ENCODE measurements at regions not wholly inside any gene's neighbourhood (a gene's known extent, or its start where the extent isn't known, plus 50 kb on each side); places are given as distances from the start of the nearest gene placed in this dataset.

DNA sequence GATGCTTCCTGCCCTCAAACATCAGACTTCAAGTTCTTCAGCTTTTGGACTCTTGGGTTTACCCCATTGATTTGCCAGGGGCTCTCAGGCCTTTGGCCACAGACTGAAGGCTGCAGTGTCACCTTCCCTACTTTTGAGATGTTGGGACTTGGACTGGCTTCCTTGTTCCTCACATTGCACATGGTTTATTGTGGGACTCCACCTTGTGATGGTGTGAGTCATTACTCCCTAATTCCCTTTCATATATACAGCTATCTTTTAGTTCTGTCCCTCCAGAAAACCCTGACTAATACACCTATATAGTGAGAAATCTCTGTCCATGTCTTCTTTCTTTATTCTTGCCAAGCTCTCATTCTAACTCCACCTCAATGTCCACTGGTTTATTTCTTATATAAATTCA is 736.9 kb upstream of the HS3ST1 start:
- TF ChIP-seq POLR2A (IDR thresholded peaks at IDR 0.05): no peak
- TF ChIP-seq, protein P1, sequence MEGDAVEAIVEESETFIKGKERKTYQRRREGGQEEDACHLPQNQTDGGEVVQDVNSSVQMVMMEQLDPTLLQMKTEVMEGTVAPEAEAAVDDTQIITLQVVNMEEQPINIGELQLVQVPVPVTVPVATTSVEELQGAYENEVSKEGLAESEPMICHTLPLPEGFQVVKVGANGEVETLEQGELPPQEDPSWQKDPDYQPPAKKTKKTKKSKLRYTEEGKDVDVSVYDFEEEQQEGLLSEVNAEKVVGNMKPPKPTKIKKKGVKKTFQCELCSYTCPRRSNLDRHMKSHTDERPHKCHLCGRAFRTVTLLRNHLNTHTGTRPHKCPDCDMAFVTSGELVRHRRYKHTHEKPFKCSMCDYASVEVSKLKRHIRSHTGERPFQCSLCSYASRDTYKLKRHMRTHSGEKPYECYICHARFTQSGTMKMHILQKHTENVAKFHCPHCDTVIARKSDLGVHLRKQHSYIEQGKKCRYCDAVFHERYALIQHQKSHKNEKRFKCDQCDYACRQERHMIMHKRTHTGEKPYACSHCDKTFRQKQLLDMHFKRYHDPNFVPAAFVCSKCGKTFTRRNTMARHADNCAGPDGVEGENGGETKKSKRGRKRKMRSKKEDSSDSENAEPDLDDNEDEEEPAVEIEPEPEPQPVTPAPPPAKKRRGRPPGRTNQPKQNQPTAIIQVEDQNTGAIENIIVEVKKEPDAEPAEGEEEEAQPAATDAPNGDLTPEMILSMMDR (IDR thresholded peaks at IDR 0.05): no peak
